Activated CD4-positive, alpha-beta T cell treated with anti-CD3 and anti-CD28 coated beads for 4 hours (primary cell): ENCODE measurements at regions not wholly inside any gene's neighbourhood (a gene's known extent, or its start where the extent isn't known, plus 50 kb on each side); places are given as distances from the start of the nearest gene placed in this dataset.
"Not testable (repeated sequence)": the region's sequence is repeated elsewhere in the genome, so short reads cannot be mapped to it uniquely, and the experiment has no call there.

Experiments
- DNase-seq, 2 donors: peaks; one replicate each; pipeline ENCODE4 v3.0.0-alpha.2; 2020

GRCh38 chr9:126190994-126191393 lies 135.6 kb upstream of the MVB12B start:
- DNase-seq = not testable (repeated sequence)

- no peak for DNase-seq
Measured at GRCh38 chr9:126198854-126199253, 127.8 kb upstream of the MVB12B start.

- no peak for DNase-seq
Measured at GRCh38 chr9:126203313-126203712, 123.3 kb upstream of the MVB12B start.

- no peak for DNase-seq
Measured at GRCh38 chr9:126204197-126204596, 122.4 kb upstream of the MVB12B start.

GRCh38 chr9:126204708-126205225 lies 121.9 kb upstream of the MVB12B start:
- DNase-seq = no peak

- DNase-seq = no peak
Measured at GRCh38 chr9:126205265-126205664, 121.4 kb upstream of the MVB12B start.

GRCh38 chr9:126205845-126206498 lies 120.7 kb upstream of the MVB12B start:
- DNase-seq = no peak

- no peak for DNase-seq
Measured at GRCh38 chr9:126207256-126207655, 119.4 kb upstream of the MVB12B start.

- no peak for DNase-seq
Measured at GRCh38 chr9:126208216-126208758, 118.3 kb upstream of the MVB12B start.

GRCh38 chr9:126211441-126212074 lies 115.1 kb upstream of the MVB12B start:
- no peak for DNase-seq

- no peak for DNase-seq
Measured at GRCh38 chr9:126215486-126215885, 111.1 kb upstream of the MVB12B start.

GRCh38 chr9:126216826-126217225 lies 109.8 kb upstream of the MVB12B start:
- DNase-seq = no peak

- no peak for DNase-seq
Measured at GRCh38 chr9:126217250-126217653, 109.4 kb upstream of the MVB12B start.

GRCh38 chr9:126217797-126218196 lies 108.8 kb upstream of the MVB12B start:
- DNase-seq = no peak

GRCh38 chr9:126218359-126219125 lies 108.1 kb upstream of the MVB12B start:
- DNase-seq = no peak

GRCh38 chr9:126219166-126219565 lies 107.5 kb upstream of the MVB12B start:
- no peak for DNase-seq

GRCh38 chr9:126219648-126220063 lies 107.0 kb upstream of the MVB12B start:
- no peak for DNase-seq

- DNase-seq = no peak
Measured at GRCh38 chr9:126221480-126221879, 105.1 kb upstream of the MVB12B start.

GRCh38 chr9:126222363-126222834 lies 104.2 kb upstream of the MVB12B start:
- no peak for DNase-seq

- no peak for DNase-seq
Measured at GRCh38 chr9:126222835-126223431, 103.7 kb upstream of the MVB12B start.

GRCh38 chr9:126223798-126224531 lies 102.7 kb upstream of the MVB12B start:
- no peak for DNase-seq
